ENCODE measurements at regions not wholly inside any gene's neighbourhood (a gene's known extent, or its start where the extent isn't known, plus 50 kb on each side); places are given as distances from the start of the nearest gene placed in this dataset.

DNA sequence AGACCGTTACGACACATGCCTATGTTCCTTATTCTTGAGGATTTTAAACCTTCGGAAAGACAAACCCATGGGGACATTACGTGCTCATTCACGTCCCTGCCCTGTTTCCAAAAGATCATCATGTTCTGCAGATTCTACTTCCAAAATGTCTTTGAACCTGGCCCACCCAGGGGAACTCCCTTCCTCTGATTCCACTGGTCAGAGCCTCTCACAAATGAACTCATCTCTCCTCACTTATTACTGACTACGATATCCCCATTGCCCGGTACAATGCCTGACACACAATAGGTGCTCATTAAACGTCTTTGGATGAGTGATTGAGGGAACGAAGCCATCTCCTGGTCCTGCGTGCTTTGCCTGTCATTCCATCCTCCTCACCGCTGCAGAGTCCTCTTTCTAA, 168.3 kb upstream of the RNF32 start:
- FAIRE-seq (no peak), DNase-seq (ENCODE audit: insufficient read length, low spot score) (no peak)
- TF ChIP-seq, protein P1, sequence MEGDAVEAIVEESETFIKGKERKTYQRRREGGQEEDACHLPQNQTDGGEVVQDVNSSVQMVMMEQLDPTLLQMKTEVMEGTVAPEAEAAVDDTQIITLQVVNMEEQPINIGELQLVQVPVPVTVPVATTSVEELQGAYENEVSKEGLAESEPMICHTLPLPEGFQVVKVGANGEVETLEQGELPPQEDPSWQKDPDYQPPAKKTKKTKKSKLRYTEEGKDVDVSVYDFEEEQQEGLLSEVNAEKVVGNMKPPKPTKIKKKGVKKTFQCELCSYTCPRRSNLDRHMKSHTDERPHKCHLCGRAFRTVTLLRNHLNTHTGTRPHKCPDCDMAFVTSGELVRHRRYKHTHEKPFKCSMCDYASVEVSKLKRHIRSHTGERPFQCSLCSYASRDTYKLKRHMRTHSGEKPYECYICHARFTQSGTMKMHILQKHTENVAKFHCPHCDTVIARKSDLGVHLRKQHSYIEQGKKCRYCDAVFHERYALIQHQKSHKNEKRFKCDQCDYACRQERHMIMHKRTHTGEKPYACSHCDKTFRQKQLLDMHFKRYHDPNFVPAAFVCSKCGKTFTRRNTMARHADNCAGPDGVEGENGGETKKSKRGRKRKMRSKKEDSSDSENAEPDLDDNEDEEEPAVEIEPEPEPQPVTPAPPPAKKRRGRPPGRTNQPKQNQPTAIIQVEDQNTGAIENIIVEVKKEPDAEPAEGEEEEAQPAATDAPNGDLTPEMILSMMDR (IDR thresholded peaks at IDR 0.05; ENCODE audit: insufficient read depth, missing control alignments) = no peak

DNA sequence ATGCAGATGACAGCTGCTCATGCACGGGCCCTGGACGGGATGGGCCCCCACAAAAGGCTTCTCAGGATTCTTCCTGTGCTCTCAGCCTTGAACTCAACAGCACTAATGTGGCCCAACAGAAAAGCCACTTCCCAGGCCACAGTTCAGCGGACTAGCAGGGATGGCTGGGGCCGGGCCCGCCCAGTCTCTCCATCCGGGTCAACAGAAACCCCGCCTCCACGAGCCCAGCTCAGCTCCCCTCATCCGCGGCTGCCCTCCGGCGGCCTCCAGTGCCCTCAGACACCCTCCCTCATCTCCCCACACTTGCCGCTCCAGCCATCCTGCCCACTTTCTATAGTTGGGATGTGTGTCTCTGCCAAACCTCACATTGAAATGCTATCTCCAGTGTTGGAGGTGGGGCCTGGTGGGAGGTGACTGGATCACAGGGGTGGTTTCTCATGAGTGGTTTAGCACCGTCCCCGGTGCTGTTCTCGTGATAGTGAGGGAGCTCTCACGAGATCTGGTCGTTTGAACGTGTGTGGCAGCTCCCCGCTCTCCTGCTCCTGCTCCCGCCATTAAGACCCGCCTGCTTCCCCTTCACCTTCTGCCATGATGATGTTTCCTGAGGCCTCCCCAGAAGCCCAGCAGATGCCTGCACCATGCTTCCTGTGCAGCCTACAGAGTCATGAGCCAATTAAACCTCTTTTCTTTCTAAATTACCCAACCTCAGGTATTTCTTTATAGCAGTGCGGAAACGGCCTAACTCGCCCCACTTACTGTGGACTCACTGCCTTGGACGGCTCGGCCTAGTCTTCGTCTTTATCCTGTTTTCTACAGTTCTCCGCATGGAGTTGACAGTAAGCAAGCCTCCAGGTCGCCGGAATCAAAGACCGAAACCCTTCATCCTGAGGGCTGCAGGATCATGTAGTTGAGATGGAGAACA, 169.9 kb upstream of the RNF32 start:
- FAIRE-seq (no peak), DNase-seq (ENCODE audit: insufficient read length, low spot score) (no peak)
- TF ChIP-seq, protein P1 (IDR thresholded peaks at IDR 0.05; ENCODE audit: insufficient read depth, missing control alignments) = no peak

DNA sequence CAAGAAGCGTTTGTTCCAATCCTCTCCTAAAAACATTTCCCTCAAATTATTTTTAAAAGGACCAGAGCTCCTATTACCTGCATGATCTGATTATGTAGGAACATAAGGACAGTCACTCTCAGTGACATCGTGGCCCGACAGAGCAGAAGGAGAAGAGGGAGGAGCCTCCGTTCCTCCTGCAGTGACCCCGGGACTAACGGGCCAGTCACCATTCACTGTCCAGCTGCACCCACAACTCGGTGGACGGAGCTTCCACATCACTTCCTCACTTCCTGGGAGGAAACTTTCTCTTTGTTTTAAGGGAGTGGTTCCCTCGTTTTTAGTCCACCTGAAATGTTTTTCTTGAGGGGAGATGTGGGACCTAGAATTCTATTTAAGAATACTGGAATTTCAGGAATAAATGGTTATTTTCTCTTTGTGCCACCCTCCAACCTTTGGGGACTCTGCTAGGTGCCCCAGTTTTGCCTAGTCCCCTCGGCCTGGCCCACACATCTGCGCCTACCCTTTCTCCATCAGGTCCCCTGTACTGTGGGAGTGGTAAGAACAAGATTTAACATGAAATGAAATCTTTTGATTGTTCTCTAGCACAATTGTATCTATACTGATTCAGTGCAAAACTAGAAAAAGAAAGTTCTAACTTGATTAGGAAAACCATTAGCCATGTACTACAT, 173.5 kb upstream of the RNF32 start:
- TF ChIP-seq, protein P1 (IDR thresholded peaks at IDR 0.05; ENCODE audit: insufficient read depth, missing control alignments) = no peak
- DNase-seq (ENCODE audit: insufficient read length, low spot score) (no peak), FAIRE-seq (no peak)

DNA sequence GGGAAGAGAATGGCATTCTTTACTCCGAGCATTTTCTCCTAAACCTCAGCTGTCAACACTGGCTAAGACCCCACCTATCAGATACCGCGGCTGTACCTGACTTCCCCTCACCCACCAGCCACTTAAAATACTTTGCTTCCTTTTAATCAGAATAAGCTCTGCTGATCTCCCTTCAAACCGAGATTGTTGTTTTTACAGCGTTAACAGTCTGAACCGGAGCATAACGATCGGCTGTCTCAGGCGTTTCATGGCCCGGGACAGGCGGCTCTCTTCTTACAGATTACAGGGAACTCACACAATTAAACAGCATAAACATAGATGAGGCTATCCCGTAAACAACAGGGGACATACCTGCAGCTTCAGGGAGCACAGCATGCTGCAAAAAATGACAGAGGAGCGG, 174.3 kb upstream of the RNF32 start:
- no peak for FAIRE-seq
- no peak for DNase-seq (ENCODE audit: insufficient read length, low spot score)
- TF ChIP-seq, protein P1 (IDR thresholded peaks at IDR 0.05; ENCODE audit: insufficient read depth, missing control alignments) = no peak

DNA sequence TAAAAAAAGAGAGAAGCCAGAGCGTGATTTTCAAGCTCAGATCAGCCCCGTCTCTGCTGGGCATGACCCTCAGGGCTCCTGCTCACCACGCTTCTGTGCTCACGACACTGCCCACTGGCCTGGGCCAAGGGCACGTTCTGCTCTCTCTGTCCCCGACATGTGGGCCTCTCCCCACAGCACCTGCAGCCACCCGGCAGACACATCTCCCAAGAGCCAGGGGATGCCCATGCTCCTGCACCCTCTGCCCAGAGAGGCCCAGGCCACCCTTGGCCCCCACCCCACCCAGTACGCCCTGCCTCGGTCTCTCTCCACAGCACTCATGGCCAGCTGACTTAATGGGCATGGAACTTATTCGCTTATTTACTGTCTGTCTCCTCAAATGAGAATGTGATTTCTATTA, 175.4 kb upstream of the RNF32 start:
- no peak for DNase-seq (ENCODE audit: insufficient read length, low spot score)
- no peak for FAIRE-seq
- TF ChIP-seq, protein P1 (IDR thresholded peaks at IDR 0.05; ENCODE audit: insufficient read depth, missing control alignments) = no peak

DNA sequence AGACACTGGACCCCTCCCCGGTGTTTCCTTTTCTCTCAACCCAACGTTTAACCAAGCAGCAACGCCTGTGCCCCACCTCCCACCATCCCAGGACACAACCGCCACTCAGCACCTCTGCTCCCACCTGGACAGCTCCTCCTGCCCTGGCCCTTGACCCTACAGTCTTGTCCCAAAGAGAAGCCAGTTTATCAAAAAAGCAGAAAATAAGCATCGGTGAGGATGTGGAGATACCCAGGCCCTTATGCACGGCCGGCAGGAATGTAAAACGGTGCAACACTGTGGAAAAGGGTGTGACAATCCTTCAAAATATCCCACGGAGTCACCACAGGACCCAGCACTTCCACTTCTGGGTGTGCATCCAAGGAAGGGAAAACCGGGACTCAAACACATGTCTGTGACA, 176.2 kb upstream of the RNF32 start:
- no peak for DNase-seq (ENCODE audit: insufficient read length, low spot score)
- no peak for FAIRE-seq
- TF ChIP-seq, protein P1 (IDR thresholded peaks at IDR 0.05; ENCODE audit: insufficient read depth, missing control alignments) = no peak

DNA sequence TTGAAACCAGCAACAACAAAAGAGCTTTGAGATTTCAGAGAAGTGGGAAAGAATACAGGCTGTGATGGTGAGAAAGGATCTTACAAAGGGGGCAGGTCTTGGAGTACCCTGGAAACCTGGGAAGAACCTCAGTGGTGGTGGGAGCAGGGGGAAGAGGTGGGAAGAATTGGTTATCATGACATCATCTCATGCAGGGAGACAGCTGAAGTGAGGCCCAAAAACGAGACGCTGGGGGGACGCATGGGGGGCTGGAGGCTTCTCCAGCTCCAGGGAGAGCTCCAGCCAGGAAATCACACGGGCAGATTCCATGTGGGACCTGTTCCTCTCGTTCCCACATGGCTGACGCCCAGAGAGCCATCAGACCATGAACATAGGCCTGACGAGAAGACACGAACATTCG, 177.3 kb upstream of the RNF32 start:
- TF ChIP-seq, protein P1 (IDR thresholded peaks at IDR 0.05; ENCODE audit: insufficient read depth, missing control alignments) = no peak
- no peak for FAIRE-seq

More for the DNA sequence above, 177.3 kb upstream of the RNF32 start:
- DNase-seq (ENCODE audit: insufficient read length, low spot score) = no peak

Measured in D721Med (cell line).